A673 (cell line): ENCODE measurements at regions not wholly inside any gene's neighbourhood (a gene's known extent, or its start where the extent isn't known, plus 50 kb on each side); places are given as distances from the start of the nearest gene placed in this dataset.

Source experiments
- BruUV-seq: library from RNA; stranded (reverse); fragments of 400-500 nt; replicated peaks from 2 replicates; lab custom pipeline; 2021; lab: Mats Ljungman, UMichigan
- CTCF ChIA-PET: fragments of 300-600 bp; sonication (Branson Sonifier 250); formaldehyde crosslinking; loops from one replicate; lab custom pipeline; 2022; ENCODE audit warnings: antibody characterized with exemption; lab: Charles Lee
- POLR2A ChIA-PET: fragments of 300-600 bp; sonication (Branson Sonifier 250); formaldehyde crosslinking; loops from one replicate; lab custom pipeline; 2022; ENCODE audit warnings: antibody characterized with exemption; ENCODE audit not compliant: low non-redundant PET; lab: Charles Lee
- DNase-seq: peaks from one replicate; pipeline ENCODE4 v3.0.0-alpha.2; 2015; ENCODE audit warnings: low spot score
- H3K27ac ChIP-seq: fragments of 200-600 bp; sonication (generic); 2 replicates; pipeline ENCODE4 v1.5.1; 2016; ENCODE audit warnings: mixed run types, low read depth, mild to moderate bottlenecking, mixed read lengths, antibody characterized with exemption, low read length; ENCODE audit not compliant: poor library complexity, severe bottlenecking
- H3K27me3 ChIP-seq: fragments of 200-600 bp; sonication (generic); replicated peaks from 2 replicates; pipeline ENCODE4 v1.6.1; 2017; ENCODE audit warnings: mixed run types, low read depth, mild to moderate bottlenecking, mixed read lengths, antibody characterized with exemption, low read length; ENCODE audit not compliant: insufficient read depth, poor library complexity
- H3K36me3 ChIP-seq: fragments of 200-600 bp; sonication (generic); 2 replicates; pipeline ENCODE4 v1.6.1; 2016; ENCODE audit warnings: mixed run types, mild to moderate bottlenecking, mixed read lengths, antibody characterized with exemption, low read length; ENCODE audit not compliant: insufficient read depth, poor library complexity, severe bottlenecking
- H3K4me1 ChIP-seq: fragments of 200-600 bp; sonication (generic); 2 replicates; pipeline ENCODE4 v1.6.1; 2017; ENCODE audit warnings: mixed run types, mild to moderate bottlenecking, mixed read lengths, antibody characterized with exemption, low read length; ENCODE audit not compliant: insufficient read depth, poor library complexity, severe bottlenecking
- H3K4me3 ChIP-seq: fragments of 200-600 bp; sonication (generic); 2 replicates; pipeline ENCODE4 v1.5.1; 2016; ENCODE audit warnings: low read depth, mixed run types, mild to moderate bottlenecking, mixed read lengths, low read length; ENCODE audit not compliant: poor library complexity, severe bottlenecking
- H3K9me3 ChIP-seq: fragments of 200-600 bp; sonication (generic); 2 replicates; pipeline ENCODE4 v1.6.1; 2016; ENCODE audit warnings: mixed run types, low read depth, mild to moderate bottlenecking, mixed read lengths, antibody characterized with exemption, low read length; ENCODE audit not compliant: poor library complexity, severe bottlenecking
- EZH2 ChIP-seq: fragments of 200-600 bp; sonication (generic); IDR thresholded peaks from 2 replicates; pipeline ENCODE4 v1.6.1; 2017; ENCODE audit warnings: borderline replicate concordance, low read depth, mild to moderate bottlenecking, mixed read lengths, antibody characterized with exemption, low read length; ENCODE audit not compliant: poor library complexity, severe bottlenecking
- intact Hi-C: fragments of 100-400 bp; cut with micrococcal nuclease; formaldehyde crosslinking; loops from one replicate; pipeline ENCODE4 v1.10.0; 2022; ENCODE audit not compliant: unreplicated experiment
- TF ChIP-seq, protein P1 (sequence below): fragments of 300-800, 200-600 bp; sonication (generic); conservative IDR thresholded peaks from 2 replicates; pipeline ENCODE4 v1.5.1; 2017; ENCODE audit warnings: low read depth, mild to moderate bottlenecking, antibody characterized with exemption, low read length, moderate library complexity, mixed read lengths

DNA sequence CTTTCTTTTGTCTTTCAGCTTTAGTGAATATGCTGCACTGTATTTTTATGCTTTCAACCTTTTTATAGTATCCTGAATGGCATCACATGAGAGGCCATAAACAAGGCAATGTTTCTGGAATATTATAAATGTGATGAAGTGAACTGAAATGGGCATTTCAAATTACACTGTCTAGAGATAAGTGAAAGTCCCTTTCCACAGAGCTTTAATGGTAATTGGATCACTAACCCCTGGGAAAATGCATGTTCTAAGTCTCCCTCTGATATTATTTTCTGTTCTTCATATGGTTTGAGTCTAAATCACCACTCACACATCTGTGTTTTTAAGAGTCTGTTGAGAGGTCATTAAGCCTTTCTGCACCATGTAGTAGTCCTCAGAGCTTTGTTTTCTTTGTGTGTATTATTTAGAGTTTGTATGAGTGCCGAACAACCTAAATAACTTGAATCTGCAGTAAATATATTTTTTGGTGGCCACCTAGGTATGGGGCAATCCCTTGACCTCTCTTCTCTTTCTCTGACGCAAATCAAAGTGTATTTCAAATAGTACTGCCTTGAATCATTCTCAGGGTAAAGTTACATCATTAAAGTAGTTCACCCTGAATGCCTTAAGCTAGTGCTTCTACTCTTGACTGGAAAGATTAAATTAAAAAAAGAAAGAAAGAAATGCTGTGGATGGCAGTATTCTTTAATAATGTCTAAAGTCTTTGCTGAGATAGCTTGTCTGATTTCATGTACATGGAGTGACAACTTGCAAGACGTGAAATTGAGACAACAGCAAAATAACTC lies 1931.0 kb upstream of the CDH6 start:
- no peak overlapping the region for H3K4me3 ChIP-seq
- DNase-seq, result no peak
- no peaks in the 10 kb centered on the region for H3K4me1 ChIP-seq
- H3K36me3 ChIP-seq, result no peaks in the 10 kb centered on the region
- no peaks in the 10 kb centered on the region for H3K9me3 ChIP-seq
- no peak overlapping the region for H3K27ac ChIP-seq
- no TSS peak for BruUV-seq
- intact Hi-C loops, result no loop called here
- POLR2A ChIA-PET, result no interaction called here
- no peaks in the 10 kb centered on the region for H3K27me3 ChIP-seq
- TF ChIP-seq, protein P1, sequence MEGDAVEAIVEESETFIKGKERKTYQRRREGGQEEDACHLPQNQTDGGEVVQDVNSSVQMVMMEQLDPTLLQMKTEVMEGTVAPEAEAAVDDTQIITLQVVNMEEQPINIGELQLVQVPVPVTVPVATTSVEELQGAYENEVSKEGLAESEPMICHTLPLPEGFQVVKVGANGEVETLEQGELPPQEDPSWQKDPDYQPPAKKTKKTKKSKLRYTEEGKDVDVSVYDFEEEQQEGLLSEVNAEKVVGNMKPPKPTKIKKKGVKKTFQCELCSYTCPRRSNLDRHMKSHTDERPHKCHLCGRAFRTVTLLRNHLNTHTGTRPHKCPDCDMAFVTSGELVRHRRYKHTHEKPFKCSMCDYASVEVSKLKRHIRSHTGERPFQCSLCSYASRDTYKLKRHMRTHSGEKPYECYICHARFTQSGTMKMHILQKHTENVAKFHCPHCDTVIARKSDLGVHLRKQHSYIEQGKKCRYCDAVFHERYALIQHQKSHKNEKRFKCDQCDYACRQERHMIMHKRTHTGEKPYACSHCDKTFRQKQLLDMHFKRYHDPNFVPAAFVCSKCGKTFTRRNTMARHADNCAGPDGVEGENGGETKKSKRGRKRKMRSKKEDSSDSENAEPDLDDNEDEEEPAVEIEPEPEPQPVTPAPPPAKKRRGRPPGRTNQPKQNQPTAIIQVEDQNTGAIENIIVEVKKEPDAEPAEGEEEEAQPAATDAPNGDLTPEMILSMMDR, result no peak
- no peak for TF ChIP-seq EZH2
- CTCF ChIA-PET, result no interaction called here

DNA sequence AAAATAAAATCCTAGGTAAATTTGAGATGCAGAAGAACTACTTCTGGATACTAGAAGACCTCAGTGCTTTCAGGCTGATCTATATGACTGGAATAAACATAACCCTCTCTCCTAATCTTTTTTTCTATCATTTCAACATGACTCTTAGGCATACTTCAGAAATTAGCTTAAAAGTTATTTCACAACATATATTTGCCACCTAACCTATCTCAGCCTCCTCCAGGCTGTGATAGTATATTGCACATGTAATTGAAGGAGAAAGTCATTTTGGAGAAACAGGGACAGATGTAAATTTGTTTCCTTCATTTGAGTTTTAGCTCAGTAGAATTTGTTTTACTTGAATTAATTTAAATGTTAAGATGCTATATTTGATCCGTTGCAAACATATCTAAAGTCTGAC lies 1932.3 kb upstream of the CDH6 start:
- TF ChIP-seq, protein P1, result no peak
- TF ChIP-seq EZH2, result no peak
- no TSS peak for BruUV-seq
- no peaks in the 10 kb centered on the region for H3K27me3 ChIP-seq
- no peaks in the 10 kb centered on the region for H3K36me3 ChIP-seq
- H3K27ac ChIP-seq, result no peak overlapping the region
- no peak overlapping the region for H3K4me3 ChIP-seq
- H3K4me1 ChIP-seq, result no peaks in the 10 kb centered on the region
- ChIA-PET POLR2A (no interaction called here), CTCF (no interaction called here)
- intact Hi-C loops, result no loop called here
- no peaks in the 10 kb centered on the region for H3K9me3 ChIP-seq
- DNase-seq, result no peak

DNA sequence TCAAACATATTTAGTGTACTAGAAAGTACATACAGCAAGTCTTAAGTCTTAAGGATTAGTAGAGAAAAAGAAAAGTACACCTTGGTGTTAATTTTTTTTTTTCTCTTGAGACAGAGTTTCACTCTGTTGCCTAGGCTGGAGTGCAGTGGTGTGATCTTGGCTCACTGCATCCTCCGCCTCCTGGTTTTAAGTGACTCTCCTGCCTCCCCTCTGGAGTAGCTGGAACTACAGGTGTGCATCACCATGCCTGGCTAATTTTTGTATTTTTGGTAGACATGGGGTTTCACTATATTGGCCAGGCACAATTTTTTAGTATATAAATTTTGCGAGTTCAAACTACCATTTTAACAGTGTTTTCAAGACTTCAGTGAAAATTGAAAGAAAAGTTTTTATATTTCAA lies 1941.1 kb upstream of the CDH6 start:
- peaks cover 4% of the 10 kb centered on the region for H3K9me3 ChIP-seq
- no peak overlapping the region for H3K4me3 ChIP-seq
- POLR2A ChIA-PET, result no interaction called here
- H3K27me3 ChIP-seq, result no peaks in the 10 kb centered on the region
- CTCF ChIA-PET, result no interaction called here
- no peaks in the 10 kb centered on the region for H3K36me3 ChIP-seq
- TF ChIP-seq, protein P1, result no peak
- no peak for TF ChIP-seq EZH2
- no peaks in the 10 kb centered on the region for H3K4me1 ChIP-seq
- intact Hi-C loops, result no loop called here
- BruUV-seq, result no TSS peak
- no peak overlapping the region for H3K27ac ChIP-seq
- no peak for DNase-seq
